Activated T-helper 2 cell treated with anti-CD3 and anti-CD28 coated beads, Interferon-gamma antibody, Interleukin-2, Interleukin-4, amounts not matched to agents 10 μg/mL and 5 μg/mL and 100 μg/mL, durations not matched to agents 14 hours and 24 hours and 36 hours (primary cell): ENCODE measurements at regions not wholly inside any gene's neighbourhood (a gene's known extent, or its start where the extent isn't known, plus 50 kb on each side); places are given as distances from the start of the nearest gene placed in this dataset.

Experiments used
- DNase-seq: peaks from one replicate; pipeline ENCODE4 v3.0.0; 2021; ENCODE audit warnings: low spot score
- H3K27ac Mint-ChIP-seq: one replicate; pipeline ENCODE4 v1.8.0; 2021; ENCODE audit warnings: mixed read lengths
- H3K27me3 Mint-ChIP-seq: one replicate; pipeline ENCODE4 v1.8.0; 2021; ENCODE audit warnings: low read depth, mixed read lengths
- H3K36me3 Mint-ChIP-seq: one replicate; pipeline ENCODE4 v1.8.0; 2021; ENCODE audit warnings: low read depth, mixed read lengths
- H3K4me1 Mint-ChIP-seq: one replicate; pipeline ENCODE4 v1.8.0; 2021; ENCODE audit warnings: low read depth, mixed read lengths
- H3K4me3 Mint-ChIP-seq: one replicate; pipeline ENCODE4 v1.8.0; 2021; ENCODE audit warnings: low read depth, mild to moderate bottlenecking, moderate library complexity, mixed read lengths
- H3K9me3 Mint-ChIP-seq: one replicate; pipeline ENCODE4 v1.8.0; 2021; ENCODE audit warnings: mixed read lengths
- intact Hi-C: fragments of 100-400 bp; cut with micrococcal nuclease; formaldehyde crosslinking; loops from one replicate; pipeline ENCODE4 v1.15.1; 2023

DNA sequence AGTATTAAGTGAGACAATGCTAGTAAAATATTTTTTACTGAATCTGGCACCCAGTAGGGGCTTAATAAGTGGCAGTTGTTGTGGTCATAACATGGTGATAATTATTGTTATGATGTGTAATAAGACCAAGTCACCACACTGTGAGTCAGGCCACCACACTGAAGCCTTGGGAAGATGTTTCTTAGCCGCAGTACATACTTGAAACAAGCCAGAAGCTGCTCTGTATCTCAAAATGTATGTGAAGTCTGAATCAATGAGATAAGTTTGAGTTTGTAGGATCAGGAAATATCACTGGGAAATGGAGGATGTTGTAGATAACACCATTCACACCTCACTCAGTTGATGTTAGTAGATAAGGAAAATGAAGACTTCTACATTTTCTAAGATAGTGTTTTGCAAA lies 51.3 kb upstream of the PTPN3 start:
- no peak overlapping the region for H3K27ac Mint-ChIP-seq
- peaks cover 7% of the 10 kb centered on the region for H3K9me3 Mint-ChIP-seq
- peaks cover 10% of the 10 kb centered on the region for H3K27me3 Mint-ChIP-seq
- no peak overlapping the region for H3K4me3 Mint-ChIP-seq
- DNase-seq = no peak
- no peaks in the 10 kb centered on the region for H3K4me1 Mint-ChIP-seq
- no peaks in the 10 kb centered on the region for H3K36me3 Mint-ChIP-seq
- intact Hi-C loops = no loop called here

DNA sequence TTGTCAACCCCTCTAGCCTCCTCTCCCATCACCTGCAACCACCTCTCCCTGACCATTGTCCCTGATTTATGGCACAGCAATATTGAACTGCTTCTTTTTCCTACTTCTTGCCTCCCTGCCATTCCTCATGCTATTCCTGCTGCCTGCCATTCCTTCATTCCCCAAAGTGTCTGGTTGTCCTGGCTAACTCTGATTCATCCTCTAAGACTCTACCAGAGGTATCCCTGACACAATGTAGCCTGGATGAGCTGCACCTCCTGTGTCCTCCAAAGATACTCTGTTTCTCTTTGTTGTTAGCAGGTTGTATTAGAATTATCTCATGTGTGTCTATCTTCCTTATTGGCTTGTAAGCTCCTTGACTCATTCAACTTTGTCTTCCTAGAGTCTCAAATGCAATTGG lies 53.5 kb upstream of the PTPN3 start:
- no peak for DNase-seq
- H3K9me3 Mint-ChIP-seq = peaks cover 7% of the 10 kb centered on the region
- H3K27ac Mint-ChIP-seq = no peak overlapping the region
- H3K4me3 Mint-ChIP-seq = no peak overlapping the region
- H3K36me3 Mint-ChIP-seq = no peaks in the 10 kb centered on the region
- no peaks in the 10 kb centered on the region for H3K4me1 Mint-ChIP-seq
- peaks cover 10% of the 10 kb centered on the region for H3K27me3 Mint-ChIP-seq
- intact Hi-C loops = no loop called here

DNA sequence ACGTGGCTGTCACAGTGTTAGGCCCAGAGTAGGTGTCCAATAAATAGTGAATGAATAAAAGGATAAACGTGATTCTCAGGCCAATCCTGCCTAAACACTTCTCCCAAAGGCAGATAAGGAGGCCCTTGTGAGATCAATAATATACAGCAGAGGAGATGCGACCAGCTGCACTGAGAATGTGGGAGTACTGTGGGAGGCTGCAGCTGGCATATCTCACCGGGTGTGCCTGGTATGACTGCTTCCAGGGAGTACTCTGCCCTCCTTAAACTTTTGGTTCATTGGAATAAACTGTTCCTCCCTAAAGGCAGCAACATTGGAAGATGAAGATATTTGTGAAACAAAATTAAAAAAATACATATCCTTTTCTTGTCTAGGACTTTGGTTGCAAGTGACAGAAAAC lies 57.1 kb upstream of the PTPN3 start:
- peaks cover 6% of the 10 kb centered on the region for H3K27me3 Mint-ChIP-seq
- H3K4me3 Mint-ChIP-seq = no peak overlapping the region
- no peak for DNase-seq
- intact Hi-C loops = no loop called here
- no peaks in the 10 kb centered on the region for H3K36me3 Mint-ChIP-seq
- H3K9me3 Mint-ChIP-seq = no peaks in the 10 kb centered on the region
- no peak overlapping the region for H3K27ac Mint-ChIP-seq
- no peaks in the 10 kb centered on the region for H3K4me1 Mint-ChIP-seq

DNA sequence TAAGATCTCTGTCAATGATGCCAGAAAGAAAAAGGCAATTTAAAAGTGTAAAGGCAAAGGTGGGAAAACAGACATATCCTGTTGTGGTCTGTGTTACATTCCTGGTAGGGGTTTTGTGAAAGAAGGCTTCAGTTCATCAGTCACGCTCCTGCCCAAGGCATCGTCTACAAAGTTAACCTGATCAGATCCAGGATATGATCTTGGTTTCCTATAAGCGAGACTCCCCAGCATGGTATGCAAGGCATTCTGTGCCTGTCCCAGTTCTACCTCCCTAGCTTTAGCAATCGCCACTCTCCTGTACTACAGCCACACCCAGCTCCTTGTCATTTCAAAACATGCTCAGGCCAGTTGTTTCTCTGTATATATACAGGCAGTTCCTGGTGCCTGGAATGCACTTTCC lies 58.0 kb upstream of the PTPN3 start:
- Mint-ChIP-seq H3K27ac (no peak overlapping the region), H3K36me3 (no peaks in the 10 kb centered on the region), H3K4me3 (no peak overlapping the region), H3K27me3 (peaks cover 3% of the 10 kb centered on the region), H3K9me3 (no peaks in the 10 kb centered on the region), H3K4me1 (no peaks in the 10 kb centered on the region)
- intact Hi-C loops = no loop called here
- no peak for DNase-seq

DNA sequence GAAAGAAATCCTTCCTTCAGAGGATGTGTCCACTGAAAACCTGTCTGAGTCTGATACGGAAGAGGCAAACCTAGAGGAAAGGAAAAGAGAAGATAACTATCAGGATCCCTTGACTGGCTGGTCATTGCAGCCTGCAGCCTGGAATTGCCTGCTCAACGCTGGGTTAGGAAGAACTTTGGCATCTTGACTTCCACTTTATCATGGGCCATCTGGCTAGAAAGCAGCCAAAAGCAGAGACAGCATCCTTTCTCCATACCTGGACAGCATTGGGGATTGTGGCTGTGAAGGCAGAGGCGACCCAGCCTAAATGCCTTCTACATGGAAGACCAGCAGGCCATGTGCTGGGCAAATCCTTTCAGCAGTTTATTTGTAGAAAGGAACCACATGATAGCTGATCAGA lies 58.7 kb upstream of the PTPN3 start:
- H3K9me3 Mint-ChIP-seq = no peaks in the 10 kb centered on the region
- H3K4me1 Mint-ChIP-seq = no peaks in the 10 kb centered on the region
- H3K4me3 Mint-ChIP-seq = no peak overlapping the region
- intact Hi-C loops = no loop called here
- no peak for DNase-seq
- H3K27me3 Mint-ChIP-seq = peaks cover 3% of the 10 kb centered on the region
- no peaks in the 10 kb centered on the region for H3K36me3 Mint-ChIP-seq
- H3K27ac Mint-ChIP-seq = no peak overlapping the region

DNA sequence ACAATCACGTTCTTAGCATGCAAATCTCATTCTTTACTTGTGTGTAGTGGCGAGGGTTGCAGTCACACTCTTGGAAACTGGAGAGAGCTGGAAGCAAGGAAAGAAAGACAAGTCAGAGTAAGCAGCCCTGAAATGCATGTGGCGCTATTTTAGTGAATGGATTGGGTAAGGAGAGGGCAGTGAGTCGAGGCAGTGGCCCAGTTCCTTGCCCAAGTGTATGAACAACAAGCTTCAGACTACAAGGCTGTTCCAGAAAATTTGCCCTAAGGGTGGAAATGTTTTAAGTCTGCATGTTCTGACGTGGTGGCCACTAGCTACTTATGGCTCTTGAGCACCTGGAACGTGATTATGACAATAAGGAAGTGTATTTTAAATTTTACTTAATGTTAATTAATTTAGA lies 59.4 kb upstream of the PTPN3 start:
- no peaks in the 10 kb centered on the region for H3K36me3 Mint-ChIP-seq
- H3K27me3 Mint-ChIP-seq = peaks cover 3% of the 10 kb centered on the region
- no peaks in the 10 kb centered on the region for H3K9me3 Mint-ChIP-seq
- H3K4me3 Mint-ChIP-seq = no peak overlapping the region
- DNase-seq = no peak
- H3K4me1 Mint-ChIP-seq = no peaks in the 10 kb centered on the region
- H3K27ac Mint-ChIP-seq = no peak overlapping the region
- intact Hi-C loops = no loop called here

DNA sequence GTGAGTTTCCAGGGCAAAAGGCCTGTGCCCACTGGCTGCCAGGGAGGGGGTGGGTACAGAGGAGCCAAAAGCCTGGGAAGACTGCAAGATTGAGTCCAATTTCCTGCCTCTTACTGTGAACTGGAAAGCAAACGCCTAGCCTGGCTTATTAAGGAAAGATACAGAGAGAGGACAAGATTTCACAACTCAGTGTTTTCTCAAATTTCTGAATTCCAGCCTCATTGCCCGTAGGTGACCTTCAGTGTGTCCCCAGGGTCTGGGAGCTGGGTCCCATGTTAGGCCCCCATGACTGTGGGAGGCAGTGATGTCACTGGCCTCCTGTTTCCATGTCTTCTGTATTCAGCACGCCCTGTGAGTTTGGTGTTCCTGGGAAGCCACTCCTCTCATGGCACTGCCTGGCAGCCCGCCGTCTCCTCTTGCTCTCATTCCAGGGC lies 60.6 kb upstream of the PTPN3 start:
- H3K4me3 Mint-ChIP-seq = no peak overlapping the region
- no peak overlapping the region for H3K27ac Mint-ChIP-seq
- intact Hi-C loops = no loop called here
- H3K9me3 Mint-ChIP-seq = no peaks in the 10 kb centered on the region
- H3K36me3 Mint-ChIP-seq = no peaks in the 10 kb centered on the region
- H3K4me1 Mint-ChIP-seq = no peaks in the 10 kb centered on the region
- H3K27me3 Mint-ChIP-seq = no peaks in the 10 kb centered on the region
- no peak for DNase-seq

DNA sequence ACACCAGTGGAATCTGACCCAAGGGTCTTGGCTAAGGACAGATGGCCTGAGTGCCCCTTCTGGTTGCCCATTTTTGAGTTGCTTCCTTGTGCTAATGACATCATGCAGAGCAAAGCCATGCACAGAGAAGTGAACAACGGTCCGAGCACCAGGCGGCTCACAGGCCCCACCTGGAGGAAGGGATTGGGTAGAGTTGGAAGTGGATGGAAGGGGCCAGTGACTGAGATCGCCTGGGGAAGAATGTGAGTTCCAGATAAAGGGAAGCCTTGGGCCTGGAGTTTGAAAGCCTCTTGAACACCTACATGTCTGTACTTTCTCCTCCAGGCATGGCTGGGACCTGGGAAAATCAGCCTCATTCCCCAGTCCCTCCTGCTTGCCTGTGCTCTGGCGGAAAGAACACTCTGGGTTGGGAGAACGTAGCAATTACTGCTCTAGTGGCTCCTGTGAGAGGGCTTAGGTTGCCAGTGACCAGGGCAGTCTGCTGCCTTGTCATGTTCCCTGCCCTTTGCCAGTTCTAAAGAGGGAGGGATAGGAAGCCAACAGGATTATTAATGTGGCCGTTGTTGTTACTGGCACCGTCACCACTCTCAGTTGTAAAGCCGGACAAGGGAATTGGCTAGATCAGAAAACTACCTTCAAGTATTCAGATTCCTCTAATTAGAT lies 62.5 kb upstream of the PTPN3 start:
- H3K4me1 Mint-ChIP-seq = no peaks in the 10 kb centered on the region
- peaks cover 3% of the 10 kb centered on the region for H3K27me3 Mint-ChIP-seq
- intact Hi-C loops = no loop called here
- DNase-seq = no peak
- H3K36me3 Mint-ChIP-seq = no peaks in the 10 kb centered on the region
- no peak overlapping the region for H3K27ac Mint-ChIP-seq
- H3K9me3 Mint-ChIP-seq = no peaks in the 10 kb centered on the region
- no peak overlapping the region for H3K4me3 Mint-ChIP-seq

DNA sequence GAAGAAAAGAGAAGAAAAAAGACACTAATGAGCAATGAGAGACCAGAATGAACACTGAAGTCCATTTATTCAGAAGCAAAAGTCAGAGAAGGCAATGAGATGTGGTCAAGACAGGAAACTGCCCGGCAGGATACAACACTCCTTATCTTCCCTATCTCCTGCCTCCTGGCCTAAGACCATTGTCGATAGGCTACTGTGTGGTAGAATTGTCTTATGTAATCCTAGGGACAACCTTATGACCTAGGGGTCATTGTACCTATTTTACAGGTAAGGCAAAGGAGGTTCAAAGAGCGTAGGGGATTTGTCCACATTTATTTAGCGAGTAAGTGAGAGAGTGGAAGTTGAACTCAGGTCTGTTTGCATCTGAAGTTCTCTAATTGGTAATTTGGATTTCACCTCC lies 63.0 kb upstream of the PTPN3 start:
- Mint-ChIP-seq H3K9me3 (no peaks in the 10 kb centered on the region), H3K36me3 (no peaks in the 10 kb centered on the region)
- DNase-seq = no peak

DNA sequence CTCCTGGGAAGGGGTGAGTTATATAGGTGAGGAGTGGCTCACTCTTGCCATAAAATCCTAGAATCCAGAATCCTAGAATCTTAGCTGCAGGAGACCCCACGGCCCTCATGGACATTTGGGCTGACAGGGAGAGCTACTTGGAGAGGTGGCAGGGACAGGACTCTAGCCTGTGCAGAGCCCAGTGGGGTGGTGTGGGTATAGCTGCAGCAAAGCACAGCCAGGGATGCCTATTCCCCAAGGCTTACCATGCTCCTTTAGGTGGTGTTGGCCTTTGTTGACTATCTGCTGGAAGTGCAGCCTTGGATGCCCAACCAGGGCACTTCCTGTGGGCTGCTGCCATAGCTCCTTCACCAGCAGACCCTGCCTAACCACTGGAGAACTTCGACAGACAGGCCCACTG lies 70.0 kb upstream of the PTPN3 start:
- H3K27me3 Mint-ChIP-seq = peaks cover 26% of the 10 kb centered on the region
- H3K4me3 Mint-ChIP-seq = no peak overlapping the region
- H3K36me3 Mint-ChIP-seq = no peaks in the 10 kb centered on the region
- no peaks in the 10 kb centered on the region for H3K9me3 Mint-ChIP-seq
- H3K4me1 Mint-ChIP-seq = no peaks in the 10 kb centered on the region
- no peak overlapping the region for H3K27ac Mint-ChIP-seq
- intact Hi-C loops = no loop called here
- DNase-seq = no peak

More for the DNA sequence above, 63.0 kb upstream of the PTPN3 start:
- intact Hi-C loops = no loop called here
- no peak overlapping the region for H3K27ac Mint-ChIP-seq
- H3K4me1 Mint-ChIP-seq = no peaks in the 10 kb centered on the region
- H3K4me3 Mint-ChIP-seq = no peak overlapping the region
- peaks cover 5% of the 10 kb centered on the region for H3K27me3 Mint-ChIP-seq

DNA sequence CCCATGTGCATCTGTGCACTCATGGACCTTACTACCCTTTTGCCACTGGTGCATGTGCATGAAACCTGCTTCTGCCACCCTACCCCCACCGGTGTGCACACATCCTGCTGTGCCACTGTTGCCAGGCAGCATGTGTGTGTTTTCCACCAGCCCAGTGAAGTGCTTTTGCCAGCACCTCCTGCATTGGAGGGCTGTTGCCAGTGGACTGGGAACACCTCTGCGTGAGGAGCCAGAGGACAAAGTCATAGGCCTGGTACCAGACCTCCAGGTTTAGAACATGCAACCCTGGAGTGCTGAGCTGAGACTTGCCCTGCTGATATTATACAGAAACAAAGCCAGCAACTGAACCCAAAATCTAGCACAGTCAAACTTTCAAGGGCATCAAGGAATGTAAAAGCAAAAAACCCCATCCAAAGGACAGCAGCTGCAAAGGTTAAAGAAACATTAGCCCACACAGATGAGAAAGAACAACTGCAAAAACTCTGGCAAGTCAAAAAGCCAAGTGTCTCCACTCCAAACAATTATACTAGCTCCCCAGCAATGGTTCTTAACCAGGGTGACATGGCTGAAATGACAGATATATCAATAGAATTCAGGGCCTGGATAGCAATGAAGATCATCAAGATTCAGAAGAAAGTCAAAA lies 70.6 kb upstream of the PTPN3 start:
- Mint-ChIP-seq H3K4me3 (no peak overlapping the region), H3K4me1 (no peaks in the 10 kb centered on the region), H3K27ac (no peak overlapping the region), H3K27me3 (peaks cover 28% of the 10 kb centered on the region), H3K36me3 (no peaks in the 10 kb centered on the region), H3K9me3 (no peaks in the 10 kb centered on the region)
- no peak for DNase-seq
- intact Hi-C loops = no loop called here

DNA sequence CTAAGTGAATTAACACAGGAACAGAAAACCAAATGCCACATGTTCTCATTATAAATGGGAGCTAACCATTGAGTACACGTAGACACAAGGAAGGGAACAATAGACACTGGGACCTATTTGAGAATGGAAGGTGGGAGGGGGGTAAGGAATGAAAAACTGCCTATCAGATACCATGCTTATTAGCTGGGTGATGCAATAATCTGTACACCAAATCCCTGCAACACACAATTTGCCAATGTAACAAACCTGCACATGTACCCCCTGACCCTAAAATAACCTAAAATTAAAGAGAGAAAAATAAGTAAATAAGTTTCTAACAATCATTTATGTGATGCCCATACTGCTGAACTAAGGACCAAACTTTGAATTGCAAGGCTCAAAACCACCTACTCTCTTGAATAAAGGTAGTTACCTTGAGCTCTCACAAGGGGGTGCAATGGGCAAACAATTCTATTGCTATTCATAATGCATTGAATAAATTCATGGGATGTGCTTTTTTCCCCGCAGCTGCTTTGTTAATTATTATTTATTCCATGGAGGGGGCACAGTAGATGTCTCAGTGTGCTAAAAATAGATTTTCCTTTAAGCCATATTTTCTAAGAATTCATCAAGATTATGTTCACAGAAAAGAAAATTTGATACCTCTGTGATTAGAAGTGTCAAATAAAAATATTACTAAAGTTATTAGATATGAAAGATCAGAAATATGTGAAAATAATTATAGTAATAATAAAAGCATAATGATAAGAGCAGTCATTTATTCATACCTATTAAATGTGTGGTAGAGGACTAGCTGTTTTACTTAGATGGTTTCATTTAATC lies 76.2 kb upstream of the PTPN3 start:
- H3K9me3 Mint-ChIP-seq = no peaks in the 10 kb centered on the region
- peaks cover 26% of the 10 kb centered on the region for H3K27me3 Mint-ChIP-seq
- H3K4me3 Mint-ChIP-seq = no peak overlapping the region
- no peaks in the 10 kb centered on the region for H3K4me1 Mint-ChIP-seq
- intact Hi-C loops = loop anchor here (1.0 kb wide), 2 partner anchors 244 to 643 kb away; no protein-coding TSS in a partner anchor
- H3K27ac Mint-ChIP-seq = no peak overlapping the region
- H3K36me3 Mint-ChIP-seq = no peaks in the 10 kb centered on the region
- no peak for DNase-seq

DNA sequence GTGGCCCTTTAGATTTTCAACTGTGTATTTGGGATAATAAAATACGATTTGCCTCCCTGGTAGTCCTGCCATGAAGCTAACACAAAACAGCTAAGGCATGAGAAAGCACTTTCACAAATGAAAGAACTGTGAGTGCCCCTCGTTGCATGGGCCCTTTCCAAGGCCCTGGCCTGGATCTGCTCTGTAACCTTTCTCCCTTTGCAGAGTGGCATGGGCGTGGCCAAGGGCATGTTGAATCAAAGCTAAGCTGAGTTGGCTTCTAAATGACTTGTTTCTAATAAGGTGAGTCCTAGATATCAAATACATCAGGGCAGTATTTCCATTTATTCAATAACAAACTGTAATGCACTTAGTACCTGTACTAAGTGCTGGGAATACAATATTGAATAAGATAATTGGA lies 78.7 kb upstream of the PTPN3 start:
- Mint-ChIP-seq H3K9me3 (no peaks in the 10 kb centered on the region), H3K27me3 (peaks cover 11% of the 10 kb centered on the region), H3K36me3 (no peaks in the 10 kb centered on the region), H3K4me1 (no peaks in the 10 kb centered on the region), H3K27ac (no peak overlapping the region), H3K4me3 (no peak overlapping the region)
- intact Hi-C loops = no loop called here
- DNase-seq = no peak
